Left lobe of liver (tissue), 2 donors: ENCODE measurements at regions not wholly inside any gene's neighbourhood (a gene's known extent, or its start where the extent isn't known, plus 50 kb on each side); places are given as distances from the start of the nearest gene placed in this dataset.

Experiments
- ATAC-seq: fragments of 200-7000 bp; cut with Tn5 transposase; one replicate; pipeline ENCODE4 v1.9.1; 2020; ENCODE audit warnings: mild to moderate bottlenecking, moderate library complexity
- DNase-seq: peaks from one replicate; pipeline ENCODE4 v3.0.0-alpha.2; 2020; ENCODE audit warnings: low spot score
- donor health status: DM: no; HTN: no; CAD: no; lungs with moderate emphysema.
- donor health status: DM: no; HTN: yes; CAD: no.

DNA sequence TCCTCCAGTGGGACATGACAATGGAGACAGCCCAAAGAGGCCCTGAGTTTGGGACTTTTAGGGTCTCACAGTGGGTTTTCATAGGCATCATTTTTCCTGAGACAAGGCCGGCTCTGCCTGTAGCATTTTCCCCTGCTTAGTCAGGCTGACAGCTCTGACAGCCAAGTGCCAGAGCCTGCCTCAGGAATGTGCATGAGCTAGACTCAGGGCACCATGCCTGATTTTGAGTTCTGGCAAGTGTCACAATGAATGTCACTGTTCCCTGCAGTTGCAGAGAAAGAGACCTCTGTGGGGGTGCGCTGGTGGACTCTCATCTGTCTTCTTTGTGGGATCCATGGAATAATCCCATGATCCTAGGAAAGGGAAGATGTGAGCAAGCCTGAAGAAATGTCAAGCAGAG lies 343.3 kb upstream of the TSPY4 start:
- no peak for DNase-seq
- no peak for ATAC-seq

GRCh38 chrY:9001231-9001630 lies 336.0 kb upstream of the TSPY4 start:
- ATAC-seq (no peak), DNase-seq (no peak)

DNA sequence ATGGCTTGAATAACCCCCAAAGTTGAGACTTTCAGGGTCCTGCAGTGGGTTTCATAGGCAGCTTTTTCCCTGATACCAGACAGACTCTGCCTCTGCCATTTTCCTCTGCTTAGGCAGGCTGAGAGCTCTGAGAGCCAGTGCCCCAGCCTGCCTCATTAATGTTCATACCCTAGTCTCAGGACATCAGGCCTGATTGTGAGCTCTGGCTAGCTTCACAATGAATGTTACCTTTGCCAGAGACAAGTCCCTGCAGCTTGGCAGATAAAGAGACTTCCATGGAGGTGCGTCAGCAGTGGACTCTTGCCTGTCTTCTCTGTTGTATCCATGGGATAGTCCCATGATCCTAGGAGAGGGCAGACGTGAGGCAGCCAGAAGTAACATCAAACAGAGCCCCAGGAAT lies 333.5 kb upstream of the TSPY4 start:
- DNase-seq (no peak), ATAC-seq (no peak)

GRCh38 chrY:9008648-9009047 lies 328.6 kb upstream of the TSPY4 start:
- ATAC-seq (no peak), DNase-seq (no peak)

DNA sequence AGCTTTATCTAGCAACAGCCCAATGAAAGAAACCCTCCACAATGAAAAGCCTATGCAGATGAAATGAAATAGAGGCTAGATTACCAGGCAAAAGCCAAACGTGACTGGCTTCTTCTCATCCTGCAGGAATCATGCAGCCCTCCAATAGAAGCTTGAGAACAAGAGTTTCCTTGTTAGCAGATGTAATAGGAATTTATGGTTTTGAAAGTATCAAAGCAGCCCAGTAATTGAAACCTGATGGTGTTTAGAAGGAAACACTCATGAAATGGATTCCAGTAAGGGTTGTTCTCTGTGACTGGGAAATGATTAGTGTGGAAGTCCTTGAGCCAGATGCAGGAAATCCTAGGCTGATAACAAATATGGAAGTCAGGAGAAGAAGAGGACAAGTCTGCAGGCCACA lies 320.3 kb upstream of the TSPY4 start:
- DNase-seq (no peak), ATAC-seq (no peak)

DNA sequence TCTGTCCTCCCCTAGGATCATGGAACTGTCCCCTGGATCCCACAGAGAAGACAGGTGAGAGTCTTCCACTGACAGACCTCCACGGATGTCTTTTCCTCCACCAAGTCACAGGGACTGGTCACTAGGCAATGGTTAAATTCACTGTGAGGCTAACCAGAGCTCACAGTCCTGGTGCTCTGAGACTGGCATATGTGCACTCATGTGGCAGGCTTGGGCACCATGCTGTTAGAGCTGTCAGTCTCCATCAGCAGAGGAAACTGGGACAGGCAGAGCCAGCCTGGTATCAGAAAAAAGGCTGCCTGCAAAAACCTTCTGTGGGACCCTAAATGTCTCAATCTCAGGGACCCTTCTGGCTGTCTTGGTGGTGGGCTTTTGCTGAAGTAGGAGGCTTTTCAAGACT lies 318.9 kb upstream of the TSPY4 start:
- no peak for DNase-seq
- ATAC-seq: no peak

- no peak for DNase-seq
- no peak for ATAC-seq
Observed at GRCh38 chrY:9027729-9028375, 309.4 kb upstream of the TSPY4 start.

DNA sequence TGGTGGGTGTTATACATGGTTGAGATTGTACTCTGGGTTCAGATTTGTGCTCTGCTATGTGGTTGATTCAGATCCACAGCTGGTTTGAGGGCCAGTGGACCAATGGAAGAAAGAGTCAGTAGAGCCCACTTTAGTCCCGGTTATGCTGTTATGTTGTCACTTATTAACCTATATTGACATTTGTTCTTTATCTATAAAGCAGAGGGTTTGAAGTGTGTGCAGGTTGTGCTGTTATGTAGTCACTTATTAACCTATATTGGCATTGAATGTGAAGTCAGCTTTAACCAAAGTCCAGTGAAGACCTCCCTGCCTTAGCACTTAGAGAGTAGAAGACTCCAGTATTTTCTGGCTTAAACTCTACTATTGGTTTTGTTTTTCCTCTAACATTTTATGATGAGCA lies 307.3 kb upstream of the TSPY4 start:
- ATAC-seq: peak; percentile 93
- DNase-seq: peak; percentile 46

DNA sequence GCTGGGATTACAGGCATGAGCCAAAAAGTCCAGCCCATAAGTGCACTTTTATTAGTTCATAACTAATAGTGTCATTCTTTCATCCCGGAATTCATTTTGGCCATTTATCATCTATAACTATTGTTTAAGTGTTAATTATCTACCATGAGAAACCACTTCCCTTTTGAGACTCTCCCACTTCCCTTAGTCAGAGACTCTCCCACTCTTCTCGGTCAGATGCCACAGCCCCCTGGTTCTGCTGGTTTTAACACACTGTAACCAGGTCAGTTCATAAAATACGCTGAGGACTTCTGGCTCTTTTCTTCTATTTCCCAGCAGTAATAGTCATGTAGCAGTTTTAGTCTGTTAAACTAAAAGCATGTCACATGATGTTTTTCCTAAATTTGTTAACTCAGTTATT lies 303.0 kb upstream of the TSPY4 start:
- no peak for ATAC-seq

DNA sequence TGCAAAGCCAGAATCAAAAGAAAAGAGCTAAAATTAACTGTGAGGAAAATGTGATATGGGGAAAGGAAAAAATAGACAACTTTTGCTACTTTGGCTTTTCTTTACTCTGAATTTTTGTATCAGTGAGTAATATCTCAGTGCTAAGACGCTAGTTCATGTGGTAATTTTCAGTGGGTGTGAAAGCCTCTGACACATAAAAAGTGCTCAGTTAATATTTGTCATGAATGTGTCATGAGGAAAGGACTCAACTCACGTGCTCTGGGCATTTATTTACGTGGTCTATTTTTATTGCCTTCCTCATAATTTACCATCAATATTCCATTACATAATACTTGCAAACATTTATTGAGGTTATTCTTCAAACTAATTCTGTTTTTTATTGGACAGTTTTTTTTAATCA lies 302.0 kb upstream of the TSPY4 start:
- DNase-seq (no peak), ATAC-seq (no peak)

More for the DNA sequence above, 303.0 kb upstream of the TSPY4 start:
- no peak for DNase-seq

DNA sequence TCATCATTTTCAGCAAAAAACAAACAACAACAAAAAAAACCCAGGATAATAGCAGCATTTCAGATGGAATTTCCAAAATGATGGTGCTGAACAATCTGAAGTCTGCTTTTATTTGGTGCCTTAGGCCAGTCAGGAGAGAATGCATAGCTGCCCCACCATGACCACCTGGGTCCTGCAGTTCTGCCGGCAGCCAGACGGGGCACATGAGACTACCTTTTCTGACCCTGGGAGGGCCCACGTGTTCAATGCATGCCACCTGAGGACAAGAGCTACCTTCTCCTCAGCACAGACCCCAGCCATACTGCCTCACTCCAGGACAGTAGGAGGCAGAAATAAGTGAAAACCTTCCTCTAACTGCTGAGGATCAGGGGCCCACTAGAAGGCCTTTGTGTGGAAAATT lies 295.8 kb upstream of the TSPY4 start:
- DNase-seq (no peak), ATAC-seq (no peak)
